Esophagus squamous epithelium (tissue), 4 donors: ENCODE measurements at regions not wholly inside any gene's neighbourhood (a gene's known extent, or its start where the extent isn't known, plus 50 kb on each side); places are given as distances from the start of the nearest gene placed in this dataset.

Source experiments
- POLR2A ChIP-seq, 4 donors: fragments of 450-650 bp; IDR thresholded peaks; one replicate each; pipeline ENCODE4 v1.6.1; 2017; ENCODE audit warnings: antibody characterized with exemption in 4 of 4, mild to moderate bottlenecking in 4 of 4, moderate library complexity in 3 of 4
- TF ChIP-seq, protein P1 (sequence below), 6 experiments: fragments of 450-650 bp in 4 of 6; fragments of 200-600 bp in 2 of 6; sonication (generic) in 2 of 6; IDR thresholded peaks; one replicate each; pipeline ENCODE4 v1.5.1; 2016 to 2019; ENCODE audit warnings: antibody characterized with exemption in 6 of 6, mild to moderate bottlenecking in 4 of 6, moderate library complexity in 4 of 6

DNA sequence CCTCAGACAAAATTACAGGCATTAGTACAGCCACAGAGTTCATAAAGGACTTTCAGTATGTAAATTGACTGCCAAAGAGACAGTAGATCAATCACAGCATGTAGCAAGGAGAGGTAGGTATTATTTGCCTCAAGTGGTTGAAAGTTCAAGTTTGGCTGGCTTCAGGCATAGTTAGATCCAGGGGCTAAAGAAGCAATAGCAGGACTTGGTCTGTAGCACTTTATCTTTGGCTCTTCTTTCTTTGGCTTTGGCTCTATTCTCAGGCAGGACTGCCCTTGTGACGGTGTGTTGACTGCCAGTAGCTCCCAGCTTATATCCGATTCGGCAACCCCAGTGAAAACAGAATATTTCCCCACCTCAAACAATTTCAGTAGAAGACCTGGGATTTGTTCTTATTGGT lies 346.0 kb upstream of the TBX3 start:
- TF ChIP-seq, protein P1, sequence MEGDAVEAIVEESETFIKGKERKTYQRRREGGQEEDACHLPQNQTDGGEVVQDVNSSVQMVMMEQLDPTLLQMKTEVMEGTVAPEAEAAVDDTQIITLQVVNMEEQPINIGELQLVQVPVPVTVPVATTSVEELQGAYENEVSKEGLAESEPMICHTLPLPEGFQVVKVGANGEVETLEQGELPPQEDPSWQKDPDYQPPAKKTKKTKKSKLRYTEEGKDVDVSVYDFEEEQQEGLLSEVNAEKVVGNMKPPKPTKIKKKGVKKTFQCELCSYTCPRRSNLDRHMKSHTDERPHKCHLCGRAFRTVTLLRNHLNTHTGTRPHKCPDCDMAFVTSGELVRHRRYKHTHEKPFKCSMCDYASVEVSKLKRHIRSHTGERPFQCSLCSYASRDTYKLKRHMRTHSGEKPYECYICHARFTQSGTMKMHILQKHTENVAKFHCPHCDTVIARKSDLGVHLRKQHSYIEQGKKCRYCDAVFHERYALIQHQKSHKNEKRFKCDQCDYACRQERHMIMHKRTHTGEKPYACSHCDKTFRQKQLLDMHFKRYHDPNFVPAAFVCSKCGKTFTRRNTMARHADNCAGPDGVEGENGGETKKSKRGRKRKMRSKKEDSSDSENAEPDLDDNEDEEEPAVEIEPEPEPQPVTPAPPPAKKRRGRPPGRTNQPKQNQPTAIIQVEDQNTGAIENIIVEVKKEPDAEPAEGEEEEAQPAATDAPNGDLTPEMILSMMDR (IDR thresholded peaks at IDR 0.05) = no peak
- no peak for TF ChIP-seq POLR2A (IDR thresholded peaks at IDR 0.05)
